CD4-positive, alpha-beta T cell treated with Interleukin-4 for 1 hour (primary cell): ENCODE measurements at regions not wholly inside any gene's neighbourhood (a gene's known extent, or its start where the extent isn't known, plus 50 kb on each side); places are given as distances from the start of the nearest gene placed in this dataset.

Experiments
- DNase-seq, 2 donors: peaks; one replicate each; pipeline ENCODE4 v3.0.0-alpha.2; 2020 to 2022

DNA sequence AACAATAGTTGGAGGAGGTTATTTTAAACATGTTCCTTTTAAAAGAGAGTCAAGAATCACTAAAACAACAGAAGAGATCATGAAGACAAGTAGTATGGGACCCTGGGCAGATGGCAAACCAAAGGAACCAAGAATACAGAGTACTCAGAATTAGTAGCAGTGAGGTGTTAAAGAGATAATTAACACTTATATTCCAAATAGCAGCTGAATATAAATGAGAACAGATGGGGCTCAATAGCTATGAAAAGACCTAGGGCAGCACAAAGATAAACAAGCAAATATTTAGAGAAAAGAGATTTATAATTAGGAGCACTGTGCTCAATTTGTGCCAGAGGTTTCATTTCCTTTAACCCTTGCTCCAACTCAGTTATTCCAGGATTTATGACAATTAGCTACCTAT is 159.1 kb downstream of the FAM114A2 start:
- no peak for DNase-seq

DNA sequence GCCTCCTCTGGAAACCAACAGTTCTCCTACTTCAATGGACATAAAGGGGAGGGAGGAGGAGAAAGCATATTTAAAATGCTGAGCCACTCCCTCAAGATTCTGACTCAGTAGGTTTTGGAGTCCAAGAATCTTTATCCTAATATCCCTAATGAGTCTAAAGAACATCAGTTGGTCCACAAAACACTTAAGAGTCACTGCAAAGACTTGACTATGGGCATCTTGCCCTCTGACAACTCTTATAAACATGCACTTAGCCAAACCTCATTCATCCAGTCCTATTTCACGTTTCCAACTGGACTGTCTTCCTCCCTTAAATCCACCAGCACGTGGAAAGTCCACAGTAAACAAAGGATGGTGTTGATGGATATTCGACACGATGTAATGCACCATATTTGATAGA is 172.5 kb downstream of the FAM114A2 start:
- no peak for DNase-seq

DNA sequence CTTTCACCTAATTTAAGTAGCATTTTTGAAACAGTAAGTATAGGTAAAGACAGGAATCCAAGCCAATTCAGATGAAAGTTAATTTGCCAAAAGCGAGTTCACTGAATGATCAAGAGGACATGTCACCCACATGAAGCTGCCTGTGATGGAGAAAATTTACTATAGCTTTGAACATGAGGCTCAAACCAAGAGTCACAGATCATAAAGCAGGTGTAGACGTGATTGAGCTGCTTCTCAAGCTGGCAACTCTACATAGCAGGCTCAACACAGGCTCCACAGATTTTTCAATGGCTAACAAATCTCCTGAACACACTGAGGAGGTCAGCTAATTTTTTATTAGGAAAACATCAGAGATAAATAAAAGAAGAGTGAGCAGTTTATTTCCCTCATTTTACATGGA is 173.7 kb downstream of the FAM114A2 start:
- DNase-seq = no peak

DNA sequence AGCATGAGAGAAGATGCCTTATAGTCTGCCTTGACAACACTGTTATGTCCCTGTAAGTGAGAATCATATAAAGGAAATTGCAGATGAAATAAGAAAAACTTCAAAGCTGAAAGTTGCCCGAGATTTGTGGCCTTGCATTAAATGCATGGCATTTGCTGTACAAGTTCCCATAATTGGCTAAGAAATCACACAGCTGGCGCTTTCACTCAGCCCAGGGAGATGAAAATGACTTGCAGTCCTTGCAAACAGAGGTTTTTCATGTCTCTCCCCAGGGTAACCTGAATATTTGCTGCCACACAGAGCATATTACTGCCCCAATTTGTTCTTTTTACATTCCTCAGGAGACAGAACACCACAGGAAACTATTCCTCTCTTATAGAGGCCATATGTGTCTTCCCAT is 174.8 kb downstream of the FAM114A2 start:
- DNase-seq = no peak
